T-cell (primary cell): ENCODE measurements at regions not wholly inside any gene's neighbourhood (a gene's known extent, or its start where the extent isn't known, plus 50 kb on each side); places are given as distances from the start of the nearest gene placed in this dataset.

Source experiments
- ATAC-seq, 4 experiments: fragments of 200-7000 bp in 3 of 4; fragments of 150-1000 bp in 1 of 4; cut with Tn5 transposase; replicated peaks in 1 of 4; 1 replicate in 3 of 4; 2 replicates in 1 of 4; pipeline ENCODE4 v1.10.0; 2021; ENCODE audit warnings: moderate library complexity in 3 of 4, mild to moderate bottlenecking in 2 of 4, moderate number of reproducible peaks in 1 of 4
- CTCF ChIA-PET, 2 donors: fragments of 300-600 bp; sonication (Branson Sonifier 250); formaldehyde crosslinking; loops; one replicate each; lab custom pipeline; 2022; ENCODE audit warnings: antibody characterized with exemption in 2 of 2; lab: Charles Lee
- POLR2A ChIA-PET, 2 donors: fragments of 300-600 bp; sonication (Branson Sonifier 250); formaldehyde crosslinking; loops; one replicate each; lab custom pipeline; 2022; ENCODE audit warnings: antibody characterized with exemption in 2 of 2; lab: Charles Lee
- DNase-seq, 35 experiments: peaks; one replicate each; pipeline versions ENCODE4 v3.0.0 to v3.0.0-alpha.2; 2013 to 2023
- H3K27ac ChIP-seq: one replicate; pipeline ENCODE4 v1.5.1; 2013; ENCODE audit warnings: low read length
- H3K27me3 ChIP-seq, 2 experiments: replicated peaks in 1 of 2; 1 replicate in 1 of 2; 2 replicates in 1 of 2; pipeline versions ENCODE4 v1.6.1 to v1.7.0; 2013; ENCODE audit warnings: low read length in 1 of 2, mixed read lengths in 1 of 2; ENCODE audit not compliant: control insufficient read depth in 2 of 2, insufficient read depth in 2 of 2; ENCODE audit errors: extremely low read depth in 1 of 2
- H3K36me3 ChIP-seq, 2 donors: 1 replicate in 1 of 2; 2 replicates in 1 of 2; pipeline versions ENCODE4 v1.6.1 to v1.7.0; 2013; ENCODE audit warnings: low read length in 1 of 2; ENCODE audit not compliant: control insufficient read depth in 2 of 2, insufficient read depth in 1 of 2; ENCODE audit errors: extremely low read depth in 1 of 2
- H3K4me1 ChIP-seq, 2 experiments: 1 replicate in 1 of 2; 2 replicates in 1 of 2; pipeline versions ENCODE4 v1.6.1 to v1.7.0; 2013; ENCODE audit warnings: low read length in 2 of 2, mixed read lengths in 1 of 2; ENCODE audit not compliant: insufficient read depth in 2 of 2, control insufficient read depth in 1 of 2; ENCODE audit errors: extremely low read depth in 1 of 2
- H3K4me3 ChIP-seq, 2 donors: 1 replicate in 1 of 2; 2 replicates in 1 of 2; pipeline versions ENCODE4 v1.5.1 to v1.7.0; 2013; ENCODE audit warnings: mild to moderate bottlenecking in 2 of 2, low read length in 1 of 2, moderate library complexity in 1 of 2; ENCODE audit not compliant: control insufficient read depth in 1 of 2; ENCODE audit errors: extremely low read depth in 1 of 2
- H3K9me3 ChIP-seq: 2 replicates; pipeline ENCODE4 v1.7.0; 2013
- H3K27ac Mint-ChIP-seq, 2 donors: one replicate each; pipeline ENCODE4 v1.8.0; 2020 to 2021; ENCODE audit warnings: mild to moderate bottlenecking in 2 of 2, mixed read lengths in 2 of 2
- H3K27me3 Mint-ChIP-seq, 2 donors: one replicate each; pipeline ENCODE4 v1.8.0; 2021 to 2022; ENCODE audit warnings: mixed read lengths in 2 of 2
- H3K36me3 Mint-ChIP-seq: one replicate; pipeline ENCODE4 v1.8.0; 2021; ENCODE audit warnings: mixed read lengths
- H3K4me1 Mint-ChIP-seq, 3 donors: one replicate each; pipeline ENCODE4 v1.8.0; 2020 to 2022; ENCODE audit warnings: mixed read lengths in 3 of 3, mild to moderate bottlenecking in 1 of 3
- H3K4me3 Mint-ChIP-seq, 3 donors: one replicate each; pipeline ENCODE4 v1.8.0; 2020 to 2022; ENCODE audit warnings: mild to moderate bottlenecking in 3 of 3, mixed read lengths in 3 of 3, moderate library complexity in 3 of 3
- H3K9me3 Mint-ChIP-seq, 3 donors: one replicate each; pipeline ENCODE4 v1.8.0; 2020 to 2022; ENCODE audit warnings: mixed read lengths in 3 of 3
- WGBS: methylation state at CpG from one replicate; pipeline ENCODE4 v1.1.5; 2013; ENCODE audit warnings: missing lambda C conversion rate; ENCODE audit not compliant: insufficient coverage; 5-methylcytosine and 5-hydroxymethylcytosine counted together

- Histone ChIP-seq H3K36me3 (no peaks in the 10 kb centered on the region), H3K27me3 (peaks cover 0 to 37% of the 10 kb centered on the region in 2 experiments), H3K27ac (no peak overlapping the region), H3K4me3 (no peak overlapping the region), H3K9me3 (no peaks in the 10 kb centered on the region), H3K4me1 (no peaks in the 10 kb centered on the region)
- peaks cover 0 to 7% (median 0%) of the 10 kb centered on the region in 3 donors for H3K9me3 Mint-ChIP-seq
- H3K36me3 Mint-ChIP-seq: no peaks in the 10 kb centered on the region
- WGBS: 71% methylated on average over 4 of the region's 4 CpGs
- no peak overlapping the region for H3K27ac Mint-ChIP-seq
- no peak overlapping the region for H3K4me3 Mint-ChIP-seq
- no peaks in the 10 kb centered on the region for H3K4me1 Mint-ChIP-seq
- POLR2A ChIA-PET: no interaction called here
- ATAC-seq (no peak), DNase-seq (no peak)
- H3K27me3 Mint-ChIP-seq: peaks cover 13 to 15% of the 10 kb centered on the region in 2 donors
- CTCF ChIA-PET: no interaction called here
Measured at GRCh38 chr12:113723631-113724030, 242.5 kb downstream of the RBM19 start.

- peaks cover 0 to 7% (median 0%) of the 10 kb centered on the region in 3 donors for H3K9me3 Mint-ChIP-seq
- no peaks in the 10 kb centered on the region for H3K4me1 Mint-ChIP-seq
- no peak for ATAC-seq
Measured at GRCh38 chr12:113722747-113723146, 243.4 kb downstream of the RBM19 start.

GRCh38 chr12:113720629-113721028 is 245.5 kb downstream of the RBM19 start:
- DNase-seq: no peak
- Histone ChIP-seq H3K27me3 (peaks cover 0 to 35% of the 10 kb centered on the region in 2 experiments), H3K4me1 (no peaks in the 10 kb centered on the region), H3K4me3 (no peak overlapping the region), H3K9me3 (no peaks in the 10 kb centered on the region), H3K27ac (no peak overlapping the region), H3K36me3 (no peaks in the 10 kb centered on the region)
- no peak overlapping the region for H3K27ac Mint-ChIP-seq
- no peaks in the 10 kb centered on the region for H3K36me3 Mint-ChIP-seq
- peaks cover 0 to 7% (median 0%) of the 10 kb centered on the region in 3 donors for H3K9me3 Mint-ChIP-seq
- no peaks in the 10 kb centered on the region for H3K4me1 Mint-ChIP-seq
- ATAC-seq: no peak
- 42% methylated on average over 2 of the region's 4 CpGs for WGBS
- POLR2A ChIA-PET: no interaction called here
- H3K4me3 Mint-ChIP-seq: no peak overlapping the region
- H3K27me3 Mint-ChIP-seq: peaks cover 9 to 10% of the 10 kb centered on the region in 2 donors
- CTCF ChIA-PET: no interaction called here

More at GRCh38 chr12:113722747-113723146, 243.4 kb downstream of the RBM19 start:
- Histone ChIP-seq H3K36me3 (no peaks in the 10 kb centered on the region), H3K4me3 (no peak overlapping the region), H3K27me3 (peaks cover 0 to 31% of the 10 kb centered on the region in 2 experiments), H3K9me3 (no peaks in the 10 kb centered on the region), H3K4me1 (no peaks in the 10 kb centered on the region), H3K27ac (no peak overlapping the region)
- Mint-ChIP-seq H3K4me3 (no peak overlapping the region), H3K27ac (no peak overlapping the region), H3K27me3 (peaks cover 14 to 19% of the 10 kb centered on the region in 2 donors), H3K36me3 (no peaks in the 10 kb centered on the region)
- DNase-seq: no peak
- 78% methylated on average over 5 of the region's 5 CpGs for WGBS
- ChIA-PET POLR2A (no interaction called here), CTCF (interaction anchor here in 1 of 2 donors (0.6 kb wide), 1 partner anchor 376 kb away, joined by 6 read pairs; no protein-coding TSS in a partner anchor)

- H3K9me3 Mint-ChIP-seq: peaks cover 0 to 7% (median 0%) of the 10 kb centered on the region in 3 donors
- 91% methylated on average over 4 of the region's 8 CpGs for WGBS
- Histone ChIP-seq H3K9me3 (no peaks in the 10 kb centered on the region), H3K36me3 (no peaks in the 10 kb centered on the region), H3K4me1 (no peaks in the 10 kb centered on the region), H3K27me3 (peaks cover 0 to 35% of the 10 kb centered on the region in 2 experiments), H3K4me3 (no peak overlapping the region), H3K27ac (no peak overlapping the region)
- H3K27ac Mint-ChIP-seq: no peak overlapping the region
- ChIA-PET CTCF (no interaction called here), POLR2A (no interaction called here)
- H3K4me1 Mint-ChIP-seq: no peaks in the 10 kb centered on the region
- ATAC-seq (no peak), DNase-seq (no peak)
- no peaks in the 10 kb centered on the region for H3K36me3 Mint-ChIP-seq
- peaks cover 9 to 10% of the 10 kb centered on the region in 2 donors for H3K27me3 Mint-ChIP-seq
- no peak overlapping the region for H3K4me3 Mint-ChIP-seq
Measured at GRCh38 chr12:113719911-113720591, 246.1 kb downstream of the RBM19 start.

- H3K36me3 Mint-ChIP-seq: no peaks in the 10 kb centered on the region
- ATAC-seq: no peak
Measured at GRCh38 chr12:113713156-113713555, 241.5 kb upstream of the LHX5 start.

GRCh38 chr12:113712481-113712880 is 240.8 kb upstream of the LHX5 start:
- Histone ChIP-seq H3K27ac (no peak overlapping the region), H3K27me3 (peaks cover 0 to 17% of the 10 kb centered on the region in 2 experiments), H3K36me3 (no peaks in the 10 kb centered on the region), H3K4me3 (no peak overlapping the region), H3K9me3 (no peaks in the 10 kb centered on the region), H3K4me1 (no peaks in the 10 kb centered on the region)
- H3K4me1 Mint-ChIP-seq: no peaks in the 10 kb centered on the region
- no peak overlapping the region for H3K27ac Mint-ChIP-seq
- H3K4me3 Mint-ChIP-seq: no peak overlapping the region
- 100% methylated on average over 4 of the region's 5 CpGs for WGBS
- POLR2A ChIA-PET: no interaction called here
- DNase-seq (no peak), ATAC-seq (no peak)
- peaks cover 0 to 8% (median 0%) of the 10 kb centered on the region in 3 donors for H3K9me3 Mint-ChIP-seq
- no peaks in the 10 kb centered on the region for H3K36me3 Mint-ChIP-seq
- CTCF ChIA-PET: no interaction called here
- H3K27me3 Mint-ChIP-seq: peaks cover 12 to 14% of the 10 kb centered on the region in 2 donors

More at GRCh38 chr12:113713156-113713555, 241.5 kb upstream of the LHX5 start:
- H3K27ac ChIP-seq: no peak overlapping the region
- no peak for DNase-seq
- no peak overlapping the region for H3K4me3 ChIP-seq
- Mint-ChIP-seq H3K4me3 (no peak overlapping the region), H3K27me3 (peaks cover 12 to 14% of the 10 kb centered on the region in 2 donors), H3K9me3 (peaks cover 0 to 8% (median 0%) of the 10 kb centered on the region in 3 donors), H3K27ac (no peak overlapping the region), H3K4me1 (no peaks in the 10 kb centered on the region)
- ChIA-PET CTCF (no interaction called here), POLR2A (no interaction called here)
- H3K27me3 ChIP-seq: peaks cover 0 to 19% of the 10 kb centered on the region in 2 experiments
- H3K36me3 ChIP-seq: no peaks in the 10 kb centered on the region
- no peaks in the 10 kb centered on the region for H3K4me1 ChIP-seq
- H3K9me3 ChIP-seq: no peaks in the 10 kb centered on the region
- 55% methylated on average over 2 of the region's 2 CpGs for WGBS
